Right lung (tissue), 2 donors: ENCODE measurements at regions not wholly inside any gene's neighbourhood (a gene's known extent, or its start where the extent isn't known, plus 50 kb on each side); places are given as distances from the start of the nearest gene placed in this dataset.

ENCODE experiments used
- DNase-seq, 2 donors: peaks; one replicate each; pipeline ENCODE4 v3.0.0-alpha.2; 2013

DNA sequence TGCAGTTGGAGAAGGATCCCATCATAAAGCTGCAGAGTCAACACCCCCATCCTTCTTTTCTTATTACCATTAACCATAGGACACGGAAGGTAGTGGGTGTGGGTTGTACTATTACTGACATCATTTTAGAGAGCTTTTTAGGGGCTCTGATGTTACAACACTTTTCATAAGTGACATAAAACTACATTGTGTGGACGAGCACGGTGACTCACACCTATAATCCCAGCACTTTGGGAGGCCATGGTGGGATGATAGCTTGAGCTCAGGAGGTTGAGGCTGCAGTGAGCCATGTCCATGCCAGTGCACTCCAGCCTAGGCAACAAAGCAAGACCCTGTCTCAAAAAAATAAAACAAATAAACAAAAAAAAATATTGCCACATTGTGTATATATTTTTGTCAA lies 167.1 kb downstream of the DUSP6 start:
- DNase-seq = no peak

DNA sequence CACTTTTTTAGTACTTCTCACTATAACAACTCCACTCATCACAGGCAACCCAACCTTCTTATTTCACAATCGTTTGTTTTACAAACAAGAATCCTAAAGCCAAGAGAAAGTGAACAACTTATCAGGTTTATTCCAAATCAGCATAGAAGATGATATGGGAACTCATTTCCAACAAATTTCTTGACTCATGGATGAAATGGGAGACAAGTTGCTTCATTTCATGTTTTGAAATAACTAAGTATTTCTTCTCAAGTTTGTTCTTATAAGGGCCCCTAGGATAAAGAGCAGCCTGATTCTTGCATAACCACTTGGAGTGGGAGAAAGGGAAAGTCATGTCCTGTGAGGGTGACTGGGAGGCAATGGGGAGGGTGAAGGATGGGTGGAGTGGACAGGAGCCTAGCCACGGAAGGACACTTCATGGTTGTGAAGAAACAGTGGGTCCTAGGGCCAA lies 168.3 kb downstream of the DUSP6 start:
- DNase-seq = no peak

DNA sequence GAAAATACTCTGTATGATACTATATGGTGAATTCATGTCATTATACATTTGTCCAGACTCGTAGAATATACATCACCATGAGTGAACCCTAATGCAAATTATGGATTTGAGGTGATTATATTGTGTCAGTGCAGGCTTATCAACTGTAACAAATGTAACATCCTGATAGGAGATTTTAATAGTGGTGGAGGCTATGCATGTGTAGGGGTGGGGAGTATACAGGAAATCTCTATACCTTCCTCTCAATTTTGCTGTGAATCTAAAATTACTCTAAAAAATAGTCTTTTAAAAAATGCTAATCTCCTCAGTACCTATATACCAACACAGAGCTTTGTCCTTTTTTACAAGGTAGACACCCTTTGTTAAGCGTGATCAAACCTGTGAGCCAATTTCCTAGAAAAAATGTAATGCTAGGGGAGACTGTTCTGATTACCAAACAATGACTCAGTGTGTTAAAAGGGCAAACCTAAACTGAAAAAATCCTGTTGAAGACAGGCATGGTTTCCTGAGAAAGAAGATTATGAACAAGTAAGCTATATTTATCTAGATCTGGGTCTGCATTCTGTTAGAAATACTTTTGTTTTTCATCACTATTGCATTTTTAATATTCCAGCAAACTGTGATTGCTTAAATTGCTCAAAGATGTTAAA lies 170.9 kb downstream of the DUSP6 start:
- DNase-seq = no peak

DNA sequence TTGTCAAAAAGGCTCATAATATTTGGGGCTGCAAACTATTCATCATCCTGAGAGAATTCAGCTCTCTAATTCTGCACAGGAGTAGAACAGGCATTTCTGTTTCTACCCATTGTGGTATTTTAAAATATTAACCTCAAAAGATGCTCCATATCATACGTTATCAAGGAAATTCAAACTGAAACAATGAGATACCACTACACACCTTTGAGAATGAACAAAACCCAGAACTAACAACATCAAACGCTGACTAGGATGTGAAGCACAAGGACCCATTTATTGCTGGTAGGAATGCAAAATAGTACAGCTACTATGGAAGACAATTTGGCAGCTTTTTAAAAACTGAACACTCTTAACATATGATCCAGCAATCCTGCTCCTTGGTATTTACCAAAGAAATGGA lies 171.8 kb downstream of the DUSP6 start:
- no peak for DNase-seq

DNA sequence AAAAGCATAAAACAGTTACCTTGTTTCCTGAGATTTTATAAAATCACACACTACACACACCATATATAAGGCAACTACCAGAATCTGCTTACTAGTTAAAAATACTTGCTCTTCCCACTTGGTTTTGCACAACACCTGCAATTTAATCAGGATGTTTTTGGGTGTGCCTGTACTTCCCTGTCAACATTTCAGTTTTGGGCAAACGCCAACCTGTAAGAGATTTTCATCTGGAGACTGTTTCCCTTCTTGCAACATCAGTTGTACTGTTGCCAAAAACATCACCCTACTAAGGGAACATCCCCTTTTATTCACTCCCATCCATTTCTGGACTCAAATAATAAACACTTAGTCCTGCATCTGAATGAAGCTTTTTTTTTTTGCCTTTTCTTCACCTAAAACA lies 172.3 kb downstream of the DUSP6 start:
- peak in 1 of 2 donors; percentile 40 for DNase-seq

DNA sequence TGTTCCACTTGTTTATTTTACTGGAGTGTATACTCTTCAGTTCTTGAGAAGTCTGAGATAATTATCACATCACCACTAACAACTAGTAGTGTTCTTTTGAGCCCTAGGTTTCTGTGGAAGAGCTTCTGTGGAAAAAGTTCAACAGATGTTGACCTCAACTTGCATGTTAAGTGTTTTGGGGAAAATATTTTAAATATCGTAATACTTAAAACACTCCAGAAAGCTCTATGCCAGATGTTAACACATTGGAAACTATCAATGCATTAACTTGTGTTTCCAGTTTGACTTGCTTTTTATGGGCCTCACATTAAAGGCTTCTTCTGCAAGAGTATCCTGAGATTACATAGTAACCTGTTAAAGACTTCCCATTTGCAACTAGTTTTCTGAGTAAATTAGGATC lies 173.1 kb downstream of the DUSP6 start:
- DNase-seq = no peak

DNA sequence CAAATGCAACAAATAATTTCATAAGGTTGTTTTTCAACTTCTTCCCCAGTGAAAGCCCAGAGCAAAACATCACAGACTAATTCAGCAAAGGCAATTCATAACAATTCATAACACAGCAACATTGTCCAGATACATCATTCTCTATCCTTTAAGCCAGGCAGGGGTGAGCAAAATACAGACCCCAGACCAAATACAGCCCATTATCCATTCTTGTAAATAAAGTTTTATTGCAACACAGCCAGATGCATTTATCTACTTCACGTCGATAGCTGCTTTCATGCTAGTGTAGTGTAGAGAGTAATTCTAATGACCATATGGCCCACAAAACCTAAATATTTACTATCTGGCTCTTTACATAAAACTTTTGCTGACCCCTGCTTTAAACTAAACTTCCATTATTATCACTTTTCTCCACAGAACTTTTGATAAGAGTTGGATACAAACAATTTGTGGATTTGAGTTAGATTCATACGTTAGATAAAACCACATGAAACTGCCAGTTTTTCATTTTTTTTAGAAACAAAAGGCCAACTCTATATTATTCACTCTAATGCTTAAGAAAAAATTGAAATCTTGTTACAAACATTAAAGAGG lies 174.4 kb downstream of the DUSP6 start:
- DNase-seq = no peak

DNA sequence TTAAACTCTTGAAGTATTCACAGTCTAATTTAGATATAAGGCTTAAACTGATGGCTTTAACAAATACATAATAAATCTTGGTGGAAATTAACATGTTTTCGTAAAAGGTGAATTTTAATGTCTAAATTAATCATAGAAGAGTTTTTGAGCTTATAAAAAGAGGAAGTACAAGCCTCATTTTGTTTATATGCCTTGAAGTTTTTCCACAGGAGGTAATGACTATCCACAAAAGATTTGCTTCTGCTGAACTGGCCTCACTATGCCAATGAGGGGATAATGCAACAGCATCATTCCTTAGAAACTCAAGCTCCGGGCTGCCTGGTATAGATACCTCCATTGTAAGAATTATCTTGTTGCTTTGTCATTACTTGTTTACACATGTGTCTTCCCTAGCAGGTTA lies 175.6 kb downstream of the DUSP6 start:
- DNase-seq = no peak

DNA sequence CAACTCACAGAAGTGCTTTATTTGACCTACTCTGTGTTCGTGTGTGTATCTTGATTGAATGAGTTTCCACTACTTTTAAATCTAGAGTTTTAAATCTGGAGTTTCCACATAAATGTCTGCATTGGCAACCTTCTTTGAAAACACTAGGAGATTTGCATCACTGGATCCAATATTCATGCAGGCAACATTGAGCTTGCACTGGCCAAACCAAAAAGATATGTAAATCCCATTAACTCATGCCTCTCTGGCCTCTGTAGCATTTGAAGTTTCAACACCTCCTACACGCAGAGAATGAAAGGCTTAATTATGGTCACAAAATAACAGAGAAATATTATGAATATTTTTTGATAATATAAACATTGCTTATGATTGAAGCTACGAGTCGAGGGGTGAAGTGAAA lies 178.6 kb downstream of the DUSP6 start:
- no peak for DNase-seq

DNA sequence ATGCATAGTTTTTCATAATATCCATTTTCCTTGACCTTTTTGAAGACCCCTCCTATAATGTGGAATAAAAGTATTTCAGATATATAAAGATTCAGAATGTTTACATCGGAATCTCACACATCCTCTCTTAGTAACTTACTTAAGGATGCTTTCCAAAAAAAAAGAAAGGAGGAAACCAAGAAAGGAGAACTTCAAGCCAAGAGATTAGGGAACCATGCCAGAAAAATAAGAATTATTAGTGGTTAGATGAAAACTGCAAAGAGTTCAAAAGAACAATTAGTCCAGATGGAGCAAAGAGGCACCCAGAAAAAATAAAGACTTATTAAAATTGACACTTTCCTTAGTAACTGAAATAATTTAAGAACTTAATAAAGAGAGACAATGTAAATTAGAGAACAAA lies 179.2 kb downstream of the DUSP6 start:
- no peak for DNase-seq

DNA sequence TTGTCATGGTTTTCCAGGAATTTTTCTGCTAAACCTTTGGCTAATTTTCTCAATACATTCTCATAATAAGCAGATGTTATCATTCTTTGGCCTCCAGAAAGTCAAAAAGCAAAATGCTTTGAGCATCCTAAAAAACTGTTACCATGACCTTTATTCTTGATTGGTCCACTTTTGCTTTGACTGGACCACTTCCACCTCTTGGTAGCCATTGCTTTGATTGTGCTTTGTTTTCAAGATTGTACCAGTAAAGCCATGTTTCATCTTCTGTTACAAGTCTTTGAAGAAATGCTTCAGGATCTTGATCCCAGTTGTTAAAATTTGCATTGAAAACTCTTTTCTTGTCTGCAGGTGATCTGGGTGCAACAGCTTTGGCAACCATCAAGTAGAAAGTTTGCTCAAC lies 180.1 kb downstream of the DUSP6 start:
- no peak for DNase-seq

DNA sequence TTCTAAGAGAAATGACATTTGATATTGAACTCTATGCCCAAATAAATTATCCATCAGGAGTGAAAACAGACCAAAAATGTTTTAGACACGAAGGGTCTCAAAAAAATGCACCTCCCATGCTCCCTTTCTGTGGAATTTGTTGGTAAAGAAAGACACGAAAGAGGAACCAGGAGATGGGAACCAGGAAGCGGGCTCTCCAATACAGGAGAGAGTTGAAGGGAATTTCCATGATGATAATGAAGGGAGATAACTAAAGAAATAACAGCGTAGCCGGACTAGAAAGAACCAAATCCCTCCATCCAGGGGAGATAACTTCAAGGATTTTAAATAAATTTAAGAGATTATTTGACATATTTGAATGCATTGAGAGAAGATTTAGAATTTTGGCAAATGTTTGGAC lies 183.0 kb downstream of the DUSP6 start:
- no peak for DNase-seq

DNA sequence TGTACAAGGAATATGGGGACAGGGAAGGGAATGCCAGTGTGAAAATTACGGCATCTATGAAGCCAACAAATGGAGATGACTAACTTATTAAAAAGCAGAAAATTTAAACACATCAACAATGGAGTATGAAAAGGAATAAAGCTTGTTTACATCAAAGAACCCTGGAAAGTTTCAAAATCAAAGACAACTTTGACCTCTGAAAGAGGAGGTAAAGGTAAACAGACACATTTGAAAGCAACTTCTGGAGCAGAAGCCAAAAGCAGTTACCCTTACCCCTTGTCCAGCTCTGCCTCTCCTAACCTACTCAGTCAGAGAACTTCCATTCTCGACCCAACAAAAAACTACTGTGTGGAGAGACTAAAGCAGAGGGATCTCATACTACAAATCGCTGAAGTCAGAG lies 184.3 kb downstream of the DUSP6 start:
- no peak for DNase-seq

DNA sequence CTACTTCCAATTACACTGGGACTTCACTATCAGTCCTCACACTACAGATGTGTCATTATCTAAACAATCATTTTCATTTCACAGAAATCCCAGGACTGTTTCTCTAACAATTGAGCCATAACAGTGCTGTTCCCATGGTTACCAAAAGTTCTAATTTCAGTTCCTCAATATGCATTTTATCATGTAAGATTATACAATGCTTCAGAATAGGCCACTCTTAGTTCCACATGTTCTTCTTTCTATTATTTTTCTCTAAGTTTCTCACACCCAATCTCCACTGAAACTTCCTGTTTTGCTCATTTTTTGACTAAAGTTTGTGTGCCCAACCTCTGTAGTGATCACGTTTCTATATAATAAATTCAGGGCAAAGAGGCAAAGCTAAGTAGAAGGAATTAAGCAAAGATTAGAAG lies 185.8 kb downstream of the DUSP6 start:
- no peak for DNase-seq

DNA sequence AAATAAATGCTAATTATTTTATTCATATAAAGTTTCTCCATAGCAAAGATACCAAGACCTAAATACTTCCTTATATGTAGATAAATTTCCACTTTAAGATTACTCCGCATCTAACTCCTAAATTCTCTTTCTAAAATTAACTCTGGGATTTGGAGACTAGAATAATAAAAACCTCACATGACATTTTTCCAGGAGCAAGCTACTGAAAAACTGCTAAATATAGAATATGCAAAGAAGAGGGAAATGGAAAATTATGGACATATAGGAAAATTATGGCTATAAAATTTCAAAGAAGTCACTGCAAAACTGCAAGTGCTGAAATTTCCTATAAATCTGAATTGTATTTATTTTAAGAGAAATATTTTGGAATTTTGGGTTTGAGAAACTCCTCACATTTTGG lies 186.2 kb downstream of the DUSP6 start:
- DNase-seq = no peak

DNA sequence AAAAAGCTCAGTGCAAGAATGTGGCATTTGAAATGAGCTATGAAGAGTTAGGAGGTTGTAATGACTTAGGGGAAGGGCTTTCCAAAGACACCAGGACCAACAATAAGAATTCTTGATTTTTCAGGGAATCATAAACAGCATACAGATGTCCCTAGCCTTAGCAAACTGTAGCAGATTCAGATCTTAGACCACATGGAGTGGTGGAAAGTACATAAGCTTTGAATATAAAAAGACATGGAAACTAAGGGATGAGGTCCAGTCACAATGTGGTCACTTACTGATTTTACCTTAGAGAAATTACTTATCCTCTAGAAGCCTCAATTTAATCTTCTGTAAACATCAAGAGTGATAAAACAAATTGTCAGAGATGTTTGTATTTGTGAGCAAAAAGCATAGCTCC lies 186.6 kb downstream of the DUSP6 start:
- no peak for DNase-seq

DNA sequence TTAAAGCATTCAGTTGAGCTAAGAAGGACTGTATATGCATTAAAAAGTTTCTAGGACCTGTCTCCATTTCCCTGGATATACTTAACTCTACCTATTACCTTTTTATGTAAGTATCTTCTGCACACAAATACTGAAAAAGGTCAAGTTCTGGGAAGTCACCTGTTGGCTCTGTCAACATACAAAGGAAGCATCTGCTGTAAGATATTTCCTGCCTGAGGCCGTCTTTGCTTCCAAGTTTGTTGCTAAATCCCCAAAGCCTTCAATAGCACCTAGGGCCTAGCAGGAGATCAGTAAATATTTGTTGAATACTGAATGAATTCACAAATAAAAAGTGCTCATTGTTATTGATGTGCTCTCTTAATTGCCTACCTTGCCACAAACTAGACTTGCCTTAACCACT lies 188.4 kb downstream of the DUSP6 start:
- DNase-seq = no peak

DNA sequence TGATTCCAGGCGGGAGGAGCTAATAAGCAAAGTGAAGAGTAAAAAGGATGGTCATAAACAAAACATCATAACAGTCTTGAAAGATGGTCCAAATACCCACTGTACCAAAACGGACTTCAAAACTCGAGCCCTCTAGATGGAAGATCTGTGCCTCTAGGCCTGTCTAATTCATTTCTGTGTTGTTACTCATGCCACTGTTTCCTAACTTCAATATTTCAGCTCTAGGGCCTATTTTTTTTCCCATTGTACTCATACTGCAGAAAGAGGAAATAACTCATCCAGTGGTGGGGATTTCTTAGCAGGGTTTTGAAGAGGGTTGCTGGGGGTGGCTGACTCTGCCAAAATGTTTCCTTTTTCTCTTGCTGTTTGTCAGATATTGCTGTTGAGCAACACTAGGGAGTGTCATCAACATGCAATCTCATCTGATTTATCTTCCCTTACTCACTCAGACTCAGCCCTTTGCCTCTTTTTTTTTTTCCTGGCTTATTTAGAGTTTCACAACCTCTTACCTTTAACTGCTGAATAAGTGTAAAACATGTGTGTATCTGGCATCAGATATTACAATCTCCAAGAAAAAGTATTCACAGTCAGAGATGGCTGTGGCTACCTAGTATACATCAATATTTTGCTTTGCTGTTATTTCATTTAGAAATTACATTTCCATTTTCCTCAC lies 189.6 kb downstream of the DUSP6 start:
- peak in 1 of 2 donors; percentile 39 for DNase-seq

DNA sequence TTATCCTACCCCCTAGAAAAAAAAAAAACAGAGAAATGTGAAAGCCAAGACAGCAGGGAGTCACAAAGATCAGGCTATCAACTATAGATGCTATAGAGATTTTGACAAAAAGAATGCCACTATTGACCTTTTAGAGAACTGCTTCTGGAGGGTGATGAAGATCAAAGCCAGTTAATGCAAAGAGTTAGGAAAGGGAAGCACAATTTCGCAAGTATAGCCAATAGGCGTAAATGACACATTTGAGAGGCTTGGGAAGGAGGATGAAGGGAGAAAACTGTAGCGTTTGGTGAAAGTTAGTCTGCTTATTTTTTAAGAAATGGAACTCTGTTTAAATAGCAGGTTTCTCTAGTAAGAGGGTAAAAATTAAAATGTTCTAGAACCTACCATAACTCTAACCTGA lies 190.7 kb downstream of the DUSP6 start:
- DNase-seq = no peak

DNA sequence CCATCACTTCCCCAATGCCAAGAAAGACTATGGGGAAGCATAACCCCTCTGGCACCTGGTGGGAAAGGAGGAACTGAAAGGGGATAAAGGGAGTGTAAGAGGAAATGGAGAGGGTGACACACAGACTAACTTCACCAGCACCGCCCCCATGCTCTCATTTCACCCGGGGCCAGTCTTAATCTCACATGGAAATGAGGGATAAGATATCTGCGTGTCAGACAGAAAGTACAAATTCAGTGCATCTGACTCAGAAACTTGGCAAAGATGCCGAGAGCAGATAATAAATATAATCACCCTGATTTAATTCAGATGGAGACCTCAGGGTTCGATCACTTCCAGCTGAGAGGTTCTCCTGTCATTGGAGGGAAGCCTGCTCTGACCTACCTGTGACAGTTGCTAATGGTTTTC lies 191.6 kb downstream of the DUSP6 start:
- no peak for DNase-seq

DNA sequence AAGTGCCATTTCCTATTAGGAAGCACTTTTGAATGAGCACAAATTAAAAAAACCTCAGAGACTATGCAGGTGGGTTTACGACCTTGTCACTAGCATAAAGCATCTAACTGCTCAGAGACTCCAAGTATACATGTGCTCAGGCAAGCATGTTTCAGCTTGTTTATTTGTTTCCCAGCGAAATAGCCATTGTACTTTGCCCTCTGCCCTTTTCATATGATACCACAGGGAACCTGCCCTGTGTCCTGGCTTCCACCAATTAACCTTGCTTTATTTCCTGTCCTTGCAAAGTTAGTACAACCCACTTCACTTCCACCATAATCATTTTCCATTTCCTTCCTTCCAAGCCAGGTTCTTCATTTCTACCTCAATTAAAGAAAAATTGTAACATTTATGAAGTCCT lies 194.9 kb downstream of the DUSP6 start:
- DNase-seq = no peak

DNA sequence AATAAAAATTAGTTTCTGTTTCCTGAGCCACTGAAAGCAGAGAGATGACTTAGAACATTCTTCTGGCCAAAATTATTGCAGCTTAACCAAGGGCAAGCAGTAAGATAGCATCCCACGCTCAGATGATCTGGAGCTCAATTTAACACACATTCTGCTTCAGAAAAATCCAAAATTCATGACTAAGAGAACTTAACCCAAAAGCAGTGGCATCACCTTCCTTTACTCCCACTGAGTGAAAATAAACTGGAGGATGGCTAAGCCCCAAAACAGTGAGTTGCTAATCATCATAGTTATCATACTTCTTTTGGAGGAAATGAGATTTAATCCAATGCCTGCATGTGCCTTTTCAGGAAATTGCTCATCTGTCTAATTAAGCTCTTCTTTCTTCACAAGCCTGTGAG lies 195.4 kb downstream of the DUSP6 start:
- no peak for DNase-seq

DNA sequence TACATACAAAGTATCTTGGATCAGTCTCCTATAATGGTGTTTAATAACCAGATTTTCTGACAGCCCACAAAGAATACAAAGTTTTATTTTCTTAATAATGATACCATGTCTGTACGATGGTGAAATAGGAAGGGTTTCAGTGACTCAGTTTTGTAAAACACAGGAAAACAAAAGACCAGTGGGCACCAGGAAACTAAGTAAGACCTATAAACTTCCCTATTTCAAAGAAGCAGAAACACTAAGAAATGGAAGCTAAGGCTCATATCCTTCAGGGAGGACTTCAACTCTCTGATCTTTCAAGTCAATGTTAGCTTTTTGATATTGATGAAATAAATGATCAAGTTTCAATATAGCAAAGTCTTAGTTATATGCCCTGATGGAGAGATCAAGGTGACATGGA lies 196.0 kb downstream of the DUSP6 start:
- DNase-seq = no peak

DNA sequence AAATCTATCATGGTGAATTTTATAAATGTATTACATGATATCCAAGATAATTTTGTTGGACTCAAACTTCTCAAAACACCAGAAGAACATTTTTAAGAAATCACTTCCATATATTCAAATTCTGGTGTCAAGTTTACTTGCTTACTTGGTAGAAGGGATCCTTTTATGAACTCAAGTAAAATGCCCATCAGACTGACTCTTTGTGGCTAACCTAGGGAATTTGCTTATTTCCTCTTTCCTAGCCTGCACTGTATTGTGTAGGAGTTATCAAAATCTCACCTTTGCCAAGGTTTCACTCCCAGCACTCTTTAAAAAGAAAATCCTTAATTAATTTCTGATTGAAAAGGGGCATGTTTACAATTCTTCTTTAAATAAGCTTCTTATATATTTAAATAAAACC lies 196.5 kb downstream of the DUSP6 start:
- no peak for DNase-seq
